ENCODE measurements at regions not wholly inside any gene's neighbourhood (a gene's known extent, or its start where the extent isn't known, plus 50 kb on each side); places are given as distances from the start of the nearest gene placed in this dataset.

DNA sequence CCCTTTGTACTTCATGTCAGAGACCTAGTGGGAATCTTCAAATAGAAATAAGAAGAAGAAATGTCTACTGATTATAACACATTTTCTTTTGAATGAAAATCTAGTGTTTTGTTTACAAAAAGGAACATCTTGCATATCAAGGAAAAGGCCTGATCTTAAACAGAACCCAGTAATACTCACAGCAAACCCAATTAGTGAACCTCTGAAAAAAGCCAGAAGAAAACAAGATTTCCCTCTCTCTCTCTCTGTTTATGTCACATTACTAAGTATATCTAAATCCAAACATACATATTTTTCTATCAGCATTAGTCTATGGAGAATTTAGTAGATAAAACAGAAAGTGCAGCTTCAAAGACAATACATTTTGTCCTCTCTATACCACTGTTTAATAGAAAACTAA is 457.9 kb downstream of the NR2F1-AS1 start:
- TF ChIP-seq, protein P1, sequence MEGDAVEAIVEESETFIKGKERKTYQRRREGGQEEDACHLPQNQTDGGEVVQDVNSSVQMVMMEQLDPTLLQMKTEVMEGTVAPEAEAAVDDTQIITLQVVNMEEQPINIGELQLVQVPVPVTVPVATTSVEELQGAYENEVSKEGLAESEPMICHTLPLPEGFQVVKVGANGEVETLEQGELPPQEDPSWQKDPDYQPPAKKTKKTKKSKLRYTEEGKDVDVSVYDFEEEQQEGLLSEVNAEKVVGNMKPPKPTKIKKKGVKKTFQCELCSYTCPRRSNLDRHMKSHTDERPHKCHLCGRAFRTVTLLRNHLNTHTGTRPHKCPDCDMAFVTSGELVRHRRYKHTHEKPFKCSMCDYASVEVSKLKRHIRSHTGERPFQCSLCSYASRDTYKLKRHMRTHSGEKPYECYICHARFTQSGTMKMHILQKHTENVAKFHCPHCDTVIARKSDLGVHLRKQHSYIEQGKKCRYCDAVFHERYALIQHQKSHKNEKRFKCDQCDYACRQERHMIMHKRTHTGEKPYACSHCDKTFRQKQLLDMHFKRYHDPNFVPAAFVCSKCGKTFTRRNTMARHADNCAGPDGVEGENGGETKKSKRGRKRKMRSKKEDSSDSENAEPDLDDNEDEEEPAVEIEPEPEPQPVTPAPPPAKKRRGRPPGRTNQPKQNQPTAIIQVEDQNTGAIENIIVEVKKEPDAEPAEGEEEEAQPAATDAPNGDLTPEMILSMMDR (conservative IDR thresholded peaks at IDR 0.05; ENCODE audit: low read length) = no peak
- no peak for TF ChIP-seq EZH2phosphoT487 (IDR thresholded peaks at IDR 0.05; ENCODE audit: borderline replicate concordance, low read depth, low read length)

Data from OCI-LY7 (cell line).